Caco-2 (cell line): ENCODE measurements at regions not wholly inside any gene's neighbourhood (a gene's known extent, or its start where the extent isn't known, plus 50 kb on each side); places are given as distances from the start of the nearest gene placed in this dataset.

Experiments
- BruUV-seq: library from RNA; stranded (reverse); fragments of 400-500 nt; replicated peaks from 2 replicates; lab custom pipeline; 2021; lab: Mats Ljungman, UMichigan
- CTCF ChIA-PET: fragments of 300-600 bp; sonication (Branson Sonifier 250); formaldehyde crosslinking; loops from one replicate; lab custom pipeline; 2022; ENCODE audit warnings: antibody characterized with exemption; lab: Charles Lee
- POLR2A ChIA-PET: fragments of 300-600 bp; sonication (Branson Sonifier 250); formaldehyde crosslinking; loops from one replicate; lab custom pipeline; 2022; ENCODE audit warnings: antibody characterized with exemption; lab: Charles Lee
- DNase-seq, 2 experiments: peaks; one replicate each; pipeline versions ENCODE4 v3.0.0 to v3.0.0-alpha.2; 2020 to 2022
- H3K27me3 ChIP-seq: replicated peaks from 2 replicates; pipeline ENCODE4 v1.6.0; 2011; ENCODE audit warnings: low read length; ENCODE audit not compliant: control insufficient read depth, insufficient read depth
- H3K36me3 ChIP-seq: 2 replicates; pipeline ENCODE4 v1.5.1; 2011; ENCODE audit warnings: low read length; ENCODE audit not compliant: control insufficient read depth, insufficient read depth
- H3K4me1 ChIP-seq: fragments of 250-450 bp; sonication (Bioruptor Pico); 2 replicates; pipeline ENCODE4 v1.5.1; 2020; ENCODE audit warnings: mild to moderate bottlenecking
- H3K4me3 ChIP-seq: 2 replicates; pipeline ENCODE4 v1.5.1; 2011; ENCODE audit warnings: low read depth, mild to moderate bottlenecking, control low read depth, low read length
- H3K9me3 ChIP-seq: fragments of 250-450 bp; sonication (Bioruptor Pico); 2 replicates; pipeline ENCODE4 v1.5.1; 2020; ENCODE audit warnings: mild to moderate bottlenecking, moderate library complexity
- H3K27ac Mint-ChIP-seq: one replicate; pipeline ENCODE4 v1.8.0; 2022; ENCODE audit warnings: mixed read lengths; ENCODE audit not compliant: unreplicated experiment
- H3K27me3 Mint-ChIP-seq: one replicate; pipeline ENCODE4 v1.8.0; 2022; ENCODE audit warnings: mixed read lengths; ENCODE audit not compliant: insufficient read depth, unreplicated experiment
- H3K36me3 Mint-ChIP-seq: one replicate; pipeline ENCODE4 v1.8.0; 2022; ENCODE audit warnings: mild to moderate bottlenecking, mixed read lengths; ENCODE audit not compliant: insufficient read depth, unreplicated experiment
- H3K4me1 Mint-ChIP-seq: one replicate; pipeline ENCODE4 v1.8.0; 2022; ENCODE audit warnings: low read depth, mixed read lengths; ENCODE audit not compliant: unreplicated experiment
- H3K4me3 Mint-ChIP-seq: one replicate; pipeline ENCODE4 v1.8.0; 2022; ENCODE audit warnings: mild to moderate bottlenecking, moderate library complexity, mixed read lengths; ENCODE audit not compliant: unreplicated experiment
- H3K9me3 Mint-ChIP-seq: one replicate; pipeline ENCODE4 v1.8.0; 2022; ENCODE audit warnings: mixed read lengths; ENCODE audit not compliant: unreplicated experiment
- intact Hi-C: fragments of 100-400 bp; cut with micrococcal nuclease; formaldehyde crosslinking; loops from one replicate; pipeline ENCODE4 v1.10.0; 2022; ENCODE audit not compliant: unreplicated experiment
- TF ChIP-seq, protein P1 (sequence below), 2 experiments: fragments of 200-600 bp in 1 of 2; IDR thresholded peaks; 1 replicate in 1 of 2; 2 replicates in 1 of 2; pipeline versions ENCODE4 v1.5.1 to v1.8.0; 2011 to 2022; ENCODE audit warnings: antibody characterized with exemption in 1 of 2, control low read depth in 1 of 2, inconsistent platforms in 1 of 2, low read depth in 1 of 2, low read length in 1 of 2, mild to moderate bottlenecking in 1 of 2, moderate library complexity in 1 of 2; ENCODE audit not compliant: insufficient read depth in 1 of 2, severe bottlenecking in 1 of 2, unreplicated experiment in 1 of 2

DNA sequence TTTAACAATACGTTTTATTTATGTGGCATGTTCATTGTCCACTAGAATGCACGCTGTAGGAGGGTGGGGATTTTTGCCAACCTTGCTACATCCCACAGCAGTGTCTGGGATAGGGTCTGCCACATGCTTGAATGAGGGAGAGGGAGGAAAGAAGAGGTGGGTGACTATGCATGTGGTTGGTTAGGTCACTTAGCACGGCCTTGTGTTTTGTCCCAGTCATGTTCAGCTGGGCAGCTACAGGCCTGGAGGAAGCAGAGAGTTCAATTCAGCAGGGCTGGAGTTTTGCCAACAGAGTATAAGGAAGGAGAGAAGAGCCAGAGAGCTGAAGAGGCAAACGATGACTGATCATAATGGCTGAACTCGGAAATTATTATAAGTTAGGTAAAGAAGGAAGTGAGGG lies 268.4 kb upstream of the NSMCE3 start:
- Mint-ChIP-seq H3K36me3 (no peaks in the 10 kb centered on the region), H3K27me3 (no peaks in the 10 kb centered on the region), H3K27ac (no peak overlapping the region), H3K4me3 (no peak overlapping the region), H3K9me3 (no peaks in the 10 kb centered on the region), H3K4me1 (peaks cover 9% of the 10 kb centered on the region)
- DNase-seq, result no peak
- no peaks in the 10 kb centered on the region for H3K27me3 ChIP-seq
- peaks cover 18% of the 10 kb centered on the region for H3K4me1 ChIP-seq
- peaks cover 5% of the 10 kb centered on the region; the same call in 1 of the 2 replicates for H3K9me3 ChIP-seq
- no peaks in the 10 kb centered on the region for H3K36me3 ChIP-seq
- ChIA-PET CTCF (interaction anchor here (0.7 kb wide), 1 partner anchor 387 kb away, joined by 4 read pairs; no protein-coding TSS in a partner anchor), POLR2A (no interaction called here)
- BruUV-seq, result no TSS peak
- intact Hi-C loops, result no loop called here
- TF ChIP-seq, protein P1, sequence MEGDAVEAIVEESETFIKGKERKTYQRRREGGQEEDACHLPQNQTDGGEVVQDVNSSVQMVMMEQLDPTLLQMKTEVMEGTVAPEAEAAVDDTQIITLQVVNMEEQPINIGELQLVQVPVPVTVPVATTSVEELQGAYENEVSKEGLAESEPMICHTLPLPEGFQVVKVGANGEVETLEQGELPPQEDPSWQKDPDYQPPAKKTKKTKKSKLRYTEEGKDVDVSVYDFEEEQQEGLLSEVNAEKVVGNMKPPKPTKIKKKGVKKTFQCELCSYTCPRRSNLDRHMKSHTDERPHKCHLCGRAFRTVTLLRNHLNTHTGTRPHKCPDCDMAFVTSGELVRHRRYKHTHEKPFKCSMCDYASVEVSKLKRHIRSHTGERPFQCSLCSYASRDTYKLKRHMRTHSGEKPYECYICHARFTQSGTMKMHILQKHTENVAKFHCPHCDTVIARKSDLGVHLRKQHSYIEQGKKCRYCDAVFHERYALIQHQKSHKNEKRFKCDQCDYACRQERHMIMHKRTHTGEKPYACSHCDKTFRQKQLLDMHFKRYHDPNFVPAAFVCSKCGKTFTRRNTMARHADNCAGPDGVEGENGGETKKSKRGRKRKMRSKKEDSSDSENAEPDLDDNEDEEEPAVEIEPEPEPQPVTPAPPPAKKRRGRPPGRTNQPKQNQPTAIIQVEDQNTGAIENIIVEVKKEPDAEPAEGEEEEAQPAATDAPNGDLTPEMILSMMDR (IDR thresholded peaks at IDR 0.05; ENCODE audit: insufficient read depth in 1 of 2, low read depth in 1 of 2, low read length in 1 of 2, severe bottlenecking in 1 of 2, unreplicated experiment in 1 of 2), result no peak
- no peak overlapping the region for H3K4me3 ChIP-seq

DNA sequence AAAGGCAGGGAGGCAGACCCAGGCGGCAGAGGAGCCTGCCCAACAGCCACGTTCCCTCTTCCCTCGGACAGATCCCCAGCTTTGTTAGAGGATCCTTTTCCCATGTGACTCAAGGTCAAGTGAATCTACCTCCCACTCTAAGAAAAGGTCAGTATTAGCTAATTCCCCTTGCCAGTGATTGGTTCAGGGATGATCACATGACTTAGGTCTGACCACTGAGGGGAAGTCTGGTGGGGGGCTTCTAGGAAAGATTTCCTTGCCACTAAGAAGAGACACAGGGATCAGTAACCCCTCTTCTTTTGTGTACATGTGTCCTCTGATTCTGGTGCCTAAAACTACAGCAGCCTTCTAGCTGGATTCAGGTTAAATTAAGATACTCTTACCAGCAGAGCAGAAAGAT lies 266.3 kb upstream of the NSMCE3 start:
- H3K4me1 ChIP-seq, result peaks cover 18% of the 10 kb centered on the region
- H3K4me3 Mint-ChIP-seq, result no peak overlapping the region
- ChIA-PET POLR2A (no interaction called here), CTCF (no interaction called here)
- no peaks in the 10 kb centered on the region for H3K27me3 ChIP-seq
- no peak overlapping the region for H3K4me3 ChIP-seq
- H3K27ac Mint-ChIP-seq, result no peak overlapping the region
- no TSS peak for BruUV-seq
- H3K9me3 Mint-ChIP-seq, result no peaks in the 10 kb centered on the region
- H3K4me1 Mint-ChIP-seq, result peaks cover under 1% of the 10 kb centered on the region
- no peaks in the 10 kb centered on the region for H3K36me3 Mint-ChIP-seq
- DNase-seq, result no peak
- peaks cover 5% of the 10 kb centered on the region; the same call in 1 of the 2 replicates for H3K9me3 ChIP-seq
- H3K27me3 Mint-ChIP-seq, result no peaks in the 10 kb centered on the region
- TF ChIP-seq, protein P1 (IDR thresholded peaks at IDR 0.05; ENCODE audit: insufficient read depth in 1 of 2, low read depth in 1 of 2, low read length in 1 of 2, severe bottlenecking in 1 of 2, unreplicated experiment in 1 of 2), result no peak
- intact Hi-C loops, result no loop called here
- no peaks in the 10 kb centered on the region for H3K36me3 ChIP-seq

DNA sequence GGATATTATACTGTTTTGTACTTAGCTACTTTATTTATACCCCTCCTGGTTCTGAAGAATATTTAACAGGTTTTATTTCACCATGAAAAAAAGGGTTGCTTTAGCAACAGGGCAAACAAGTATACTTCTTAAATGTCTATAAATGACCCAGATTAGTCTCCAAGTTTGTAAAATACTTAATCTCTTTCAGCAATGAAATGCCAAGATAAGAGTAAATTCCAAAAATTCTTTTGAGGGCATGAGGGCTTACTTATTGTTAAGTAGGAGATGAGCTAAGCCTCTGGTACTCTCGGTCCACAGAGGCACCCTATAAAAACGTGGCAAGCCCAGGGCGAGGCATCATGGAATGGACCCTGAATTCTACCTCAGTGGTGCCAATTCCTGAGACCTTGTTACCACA lies 264.8 kb upstream of the NSMCE3 start:
- no peak overlapping the region for H3K4me3 ChIP-seq
- H3K4me1 Mint-ChIP-seq, result no peaks in the 10 kb centered on the region
- H3K9me3 ChIP-seq, result peaks cover 5% of the 10 kb centered on the region; the same call in 1 of the 2 replicates
- H3K36me3 ChIP-seq, result no peaks in the 10 kb centered on the region
- ChIA-PET POLR2A (interaction anchor here (0.6 kb wide), 2 partner anchors 18 to 113 kb away, joined by 9 to 21 read pairs; no protein-coding TSS in a partner anchor), CTCF (interaction anchor here (0.7 kb wide), 1 partner anchor 386 kb away, joined by 3 read pairs; no protein-coding TSS in a partner anchor)
- H3K4me3 Mint-ChIP-seq, result no peak overlapping the region
- intact Hi-C loops, result loop anchor here (1.0 kb wide), 1 partner anchor 12 kb away; no protein-coding TSS in a partner anchor
- BruUV-seq, result no TSS peak
- no peaks in the 10 kb centered on the region for H3K9me3 Mint-ChIP-seq
- no peaks in the 10 kb centered on the region for H3K27me3 Mint-ChIP-seq
- peak; percentile 44 for DNase-seq
- peak overlapping the region; percentile 20 for H3K27ac Mint-ChIP-seq
- H3K36me3 Mint-ChIP-seq, result no peaks in the 10 kb centered on the region
- TF ChIP-seq, protein P1 (IDR thresholded peaks at IDR 0.05; ENCODE audit: insufficient read depth in 1 of 2, low read depth in 1 of 2, low read length in 1 of 2, severe bottlenecking in 1 of 2, unreplicated experiment in 1 of 2), result no peak
- no peaks in the 10 kb centered on the region for H3K27me3 ChIP-seq
- peaks cover 18% of the 10 kb centered on the region for H3K4me1 ChIP-seq
